T1000 (cell line): ENCODE measurements at regions not wholly inside any gene's neighbourhood (a gene's known extent, or its start where the extent isn't known, plus 50 kb on each side); places are given as distances from the start of the nearest gene placed in this dataset.
A peak's percentile ranks its signal among the peaks of the same experiment; 100 is the strongest.

ENCODE experiments used
- DNase-seq: peaks from one replicate; lab custom pipeline; 2025; ENCODE audit warnings: mixed read lengths; lab: John Stamatoyannopoulos, UW

GRCh38 chr4:24476282-24476681 lies 108.1 kb downstream of the DHX15 start:
- no peak for DNase-seq

- DNase-seq: no peak
Measured at GRCh38 chr4:24475756-24476155, 108.6 kb downstream of the DHX15 start.

GRCh38 chr4:24473309-24473721 lies 111.0 kb downstream of the DHX15 start:
- peak; percentile 72 for DNase-seq

DNA sequence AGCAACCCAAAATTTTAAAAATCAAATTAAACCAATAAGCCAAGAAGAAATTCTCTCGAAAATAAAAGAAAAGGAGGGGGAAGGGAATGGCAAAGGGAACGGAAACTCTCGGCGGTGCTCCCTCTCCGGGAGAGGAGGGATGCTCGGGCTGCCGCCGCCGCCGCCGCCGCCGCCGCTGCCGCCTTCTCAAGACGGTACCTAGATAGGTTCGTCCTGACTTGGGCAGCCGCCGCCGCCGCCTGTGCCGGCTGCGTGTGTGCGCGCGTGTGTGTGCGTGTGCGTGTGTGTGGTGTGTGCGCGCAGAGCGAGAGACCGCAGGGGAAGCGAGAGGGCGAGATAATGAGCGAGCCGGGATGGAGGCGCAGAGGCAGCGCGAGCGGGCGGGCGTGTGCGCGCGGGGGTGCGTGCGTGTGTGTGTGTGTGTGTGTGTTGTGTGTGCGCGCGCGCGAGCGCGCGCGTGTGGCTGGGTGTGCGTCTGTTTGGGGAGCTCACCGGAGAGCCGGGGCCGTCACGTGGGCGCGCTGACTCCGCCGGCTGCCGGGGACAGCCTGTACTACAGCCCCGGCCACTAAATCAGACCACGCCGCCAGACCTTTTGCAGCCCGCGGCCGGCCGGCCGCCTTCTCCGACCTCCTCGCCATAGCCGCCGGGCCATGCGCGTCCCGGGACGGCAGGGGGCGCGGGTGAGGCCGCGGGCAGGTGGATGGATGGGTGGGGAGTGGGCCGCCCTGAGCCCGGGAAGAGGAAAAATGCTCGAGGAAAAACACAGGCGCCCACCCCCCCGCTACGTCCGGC lies 111.6 kb downstream of the DHX15 start:
- DNase-seq: peak; percentile 89

GRCh38 chr4:24472161-24472510 lies 112.2 kb downstream of the DHX15 start:
- DNase-seq: no peak

DNA sequence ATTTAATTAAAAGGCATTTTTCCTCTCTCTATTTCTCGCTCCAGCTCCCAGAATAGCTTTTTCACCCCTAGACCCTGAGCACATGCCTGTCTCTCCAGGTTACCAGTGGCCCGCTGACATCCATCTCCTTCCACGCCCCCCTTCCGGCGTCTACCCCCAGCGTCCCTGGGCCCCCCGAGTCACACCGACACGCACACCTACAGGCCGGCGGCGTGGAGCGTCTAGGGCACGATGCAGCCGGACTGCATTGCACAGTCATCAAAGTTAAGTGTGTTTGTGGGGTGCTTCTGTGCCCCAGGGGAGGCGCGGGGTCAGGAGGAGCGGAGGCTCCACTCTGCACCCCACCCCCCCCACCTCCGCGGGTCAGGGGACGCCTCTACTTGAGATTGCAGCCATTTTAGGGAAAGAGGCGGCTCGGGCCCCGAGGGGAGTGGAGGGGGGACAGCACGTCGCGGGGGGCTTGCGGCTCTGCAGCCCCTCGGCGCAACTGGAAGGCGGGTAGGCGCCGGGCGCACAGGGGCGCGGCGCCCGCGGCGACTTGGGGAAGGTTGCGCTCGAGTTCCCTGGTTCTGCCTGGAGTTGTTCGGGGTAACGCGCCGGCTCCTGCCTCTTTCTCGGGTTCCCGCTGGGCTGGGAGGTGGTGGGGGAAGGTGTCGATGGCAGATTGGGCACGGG lies 112.7 kb downstream of the DHX15 start:
- peak; percentile 46 for DNase-seq

DNA sequence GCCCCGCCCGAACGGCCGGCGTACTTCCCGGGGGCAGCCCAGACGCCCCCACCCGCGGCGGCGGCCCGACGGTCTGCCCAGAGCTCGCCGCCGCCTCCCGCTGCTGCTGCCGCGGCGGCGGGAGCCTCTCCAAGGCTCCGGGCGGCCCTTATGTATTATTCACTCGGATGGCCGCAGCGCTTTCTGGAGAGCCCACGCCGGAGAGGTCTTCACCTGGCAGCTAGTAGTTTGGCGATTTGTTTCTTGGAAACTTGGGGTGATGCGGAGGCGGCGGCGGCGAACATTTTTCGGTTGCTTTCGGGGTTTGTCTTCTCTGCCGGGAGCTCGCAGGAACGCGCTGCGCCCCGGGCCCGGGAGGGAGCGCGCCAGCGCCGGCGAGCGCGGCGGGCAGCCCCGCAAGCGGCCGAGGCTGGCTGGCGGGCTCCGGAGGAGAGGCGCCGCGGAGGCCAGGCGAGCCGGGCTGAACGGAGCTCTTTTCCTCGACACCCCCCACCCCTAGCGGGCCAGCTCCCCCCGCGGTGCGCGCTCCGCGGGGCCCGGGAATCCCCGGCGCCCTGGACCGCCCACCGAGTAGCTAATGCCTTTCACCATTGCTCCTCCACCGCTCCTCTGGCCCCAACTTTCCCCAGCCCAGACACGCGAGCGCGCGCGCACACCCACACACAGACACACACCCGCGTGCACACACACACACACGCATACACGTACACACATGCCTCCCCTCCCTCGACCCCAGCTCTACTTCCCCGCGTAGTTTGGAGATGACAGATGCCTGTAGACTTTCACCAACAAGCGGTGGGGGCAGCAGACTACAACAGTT lies 113.5 kb downstream of the DHX15 start:
- peak; percentile 67 for DNase-seq

- no peak for DNase-seq
Measured at GRCh38 chr4:24468071-24468470, 116.3 kb downstream of the DHX15 start.

GRCh38 chr4:24464566-24464965 lies 119.8 kb downstream of the DHX15 start:
- DNase-seq: no peak

DNA sequence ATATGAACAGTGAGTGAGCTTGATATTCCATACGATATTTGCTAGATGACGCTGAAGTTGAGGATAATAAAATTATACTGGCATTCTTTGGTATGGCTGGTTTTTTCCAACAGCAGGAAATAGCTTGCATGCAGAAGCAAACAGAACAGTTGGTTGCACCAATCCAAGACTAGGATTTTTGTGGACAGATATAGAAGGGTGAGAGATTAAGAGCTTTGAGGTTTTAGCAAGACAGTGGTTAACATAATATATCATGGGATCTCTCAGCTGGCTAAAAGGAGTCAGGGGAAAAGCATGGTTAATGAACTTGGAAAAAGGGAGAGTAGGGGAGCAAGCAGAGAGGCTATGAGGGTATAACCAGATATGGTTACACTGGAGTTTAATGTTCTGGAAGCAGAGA lies 127.9 kb downstream of the DHX15 start:
- no peak for DNase-seq

- no peak for DNase-seq
Measured at GRCh38 chr4:24453951-24454350, 130.4 kb downstream of the DHX15 start.

GRCh38 chr4:24451870-24452269 lies 132.5 kb downstream of the DHX15 start:
- DNase-seq: no peak

DNA sequence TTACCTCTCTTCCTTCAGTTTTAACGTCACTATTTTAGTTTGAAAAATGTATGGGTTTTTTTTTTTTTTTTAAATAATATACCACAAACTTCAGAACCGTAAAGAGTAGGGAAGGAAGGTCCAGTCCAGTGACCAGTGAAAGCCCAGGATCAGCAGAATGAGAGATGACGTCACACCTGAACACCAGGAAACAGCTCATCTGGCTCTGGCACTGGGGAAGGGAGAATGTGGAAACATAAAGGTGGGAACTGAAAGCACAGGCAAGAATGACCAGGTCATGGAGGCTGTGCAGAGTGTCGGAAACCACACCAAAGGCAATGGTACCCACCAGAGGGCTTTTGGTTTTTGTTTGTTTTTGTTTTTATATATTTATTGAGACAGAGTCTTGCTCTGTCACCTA lies 141.2 kb downstream of the DHX15 start:
- no peak for DNase-seq

- no peak for DNase-seq
Measured at GRCh38 chr4:24440765-24441164, 143.6 kb downstream of the DHX15 start.

DNA sequence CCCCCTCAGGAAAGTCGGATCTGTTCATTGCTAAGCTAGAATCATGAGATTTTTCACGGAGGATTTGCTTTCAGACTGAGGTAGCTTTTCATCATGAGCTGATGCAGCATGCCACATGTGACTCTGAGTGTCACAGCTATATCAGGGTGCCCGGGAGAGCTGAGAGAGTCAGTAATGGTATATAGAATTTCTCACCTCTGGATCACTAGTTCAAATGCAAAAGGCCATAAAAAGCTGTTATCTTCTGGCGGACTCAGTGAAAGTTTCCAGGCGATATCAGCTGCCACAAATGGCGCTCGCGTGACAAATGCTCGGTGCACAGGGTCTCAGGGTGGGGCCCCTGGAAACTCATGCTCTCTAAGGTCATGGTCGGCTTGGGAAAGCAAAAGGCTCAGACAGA lies 150.1 kb downstream of the DHX15 start:
- no peak for DNase-seq

DNA sequence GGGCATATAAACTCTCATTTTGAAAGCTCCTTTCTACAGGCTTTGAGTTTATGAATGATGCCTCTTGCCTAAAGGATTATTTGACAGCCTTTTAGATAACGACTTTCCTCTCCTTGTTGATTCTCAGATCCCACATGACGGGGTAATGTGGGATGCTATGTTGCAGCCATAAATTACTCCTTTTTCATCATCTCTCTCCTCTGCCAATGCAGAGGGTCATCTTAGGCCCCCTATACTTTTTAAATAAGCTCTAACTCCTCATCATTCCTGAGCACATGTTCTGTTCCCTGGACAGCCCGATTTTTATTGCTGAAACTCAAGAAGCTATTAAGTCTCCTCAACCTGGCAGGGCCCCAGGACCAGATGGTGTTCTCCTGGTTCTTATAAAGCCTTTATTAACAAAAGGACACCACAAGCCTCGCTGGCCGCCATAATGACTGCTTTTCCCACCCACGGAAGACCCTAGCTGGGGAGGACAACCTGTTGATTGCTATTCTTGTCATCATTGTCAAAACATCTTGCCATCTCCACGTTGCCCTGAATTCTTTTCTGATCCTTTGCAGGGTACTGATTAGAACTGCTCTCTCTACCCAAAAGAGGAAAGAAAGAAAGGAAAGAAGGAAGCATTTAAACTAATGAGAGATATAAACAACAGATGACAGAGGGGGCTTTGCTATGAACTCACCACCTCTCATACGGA lies 150.7 kb downstream of the DHX15 start:
- no peak for DNase-seq

GRCh38 chr4:24428850-24429249 lies 155.5 kb downstream of the DHX15 start:
- no peak for DNase-seq

- DNase-seq: no peak
Measured at GRCh38 chr4:24426557-24426956, 157.8 kb downstream of the DHX15 start.

- no peak for DNase-seq
Measured at GRCh38 chr4:24425863-24426262, 158.5 kb downstream of the DHX15 start.

GRCh38 chr4:24423670-24424069 lies 160.7 kb downstream of the DHX15 start:
- DNase-seq: no peak

- no peak for DNase-seq
Measured at GRCh38 chr4:24422644-24423043, 161.7 kb downstream of the DHX15 start.
